Kidney (tissue), 13 donors: ENCODE measurements at regions not wholly inside any gene's neighbourhood (a gene's known extent, or its start where the extent isn't known, plus 50 kb on each side); places are given as distances from the start of the nearest gene placed in this dataset.
A peak's percentile ranks its signal among the peaks of the same experiment; 100 is the strongest.

ENCODE experiments used
- DNase-seq, 5 donors: peaks; one replicate each; pipeline ENCODE4 v3.0.0-alpha.2; 2013 to 2020
- FAIRE-seq: peaks from 2 replicates; lab custom pipeline; 2012; peaks lifted over from hg19 to GRCh38; lab: Jason Lieb, UNC
- H3K27ac ChIP-seq, 2 donors: one replicate each; pipeline ENCODE4 v1.7.0; 2013; ENCODE audit warnings: low read depth in 2 of 2, low read length in 2 of 2, inconsistent platforms in 1 of 2
- H3K27me3 ChIP-seq: one replicate; pipeline ENCODE4 v1.7.1; 2013; ENCODE audit warnings: low read length, inconsistent platforms; ENCODE audit not compliant: control insufficient read depth, insufficient read depth
- H3K36me3 ChIP-seq, 3 donors: one replicate each; pipeline versions ENCODE4 v1.7.0 to v1.7.1; 2013; ENCODE audit warnings: low read length in 3 of 3, control low read depth in 1 of 3, inconsistent platforms in 1 of 3; ENCODE audit not compliant: insufficient read depth in 3 of 3, control insufficient read depth in 2 of 3
- H3K4me1 ChIP-seq, 3 donors: one replicate each; pipeline versions ENCODE4 v1.7.0 to v1.7.1; 2013; ENCODE audit warnings: low read length in 3 of 3, inconsistent platforms in 1 of 3, low read depth in 1 of 3; ENCODE audit not compliant: control insufficient read depth in 2 of 3, insufficient read depth in 2 of 3
- H3K4me3 ChIP-seq, 3 donors: one replicate each; pipeline versions ENCODE4 v1.7.0 to v1.8.1; 2013; ENCODE audit warnings: low read length in 3 of 3, control low read depth in 1 of 3, inconsistent platforms in 1 of 3
- H3K9ac ChIP-seq, 3 donors: one replicate each; pipeline versions ENCODE4 v1.7.0 to v1.7.1; 2013; ENCODE audit warnings: low read length in 3 of 3, control low read depth in 1 of 3, inconsistent platforms in 1 of 3
- H3K9me3 ChIP-seq, 3 donors: one replicate each; pipeline versions ENCODE4 v1.7.0 to v1.7.1; 2013; ENCODE audit warnings: low read length in 3 of 3, control low read depth in 1 of 3, inconsistent platforms in 1 of 3; ENCODE audit not compliant: control insufficient read depth in 2 of 3, insufficient read depth in 1 of 3
- intact Hi-C: fragments of 100-400 bp; cut with DNase I; formaldehyde crosslinking; loops from one replicate; pipeline ENCODE4 v1.11.1; 2022
- TF ChIP-seq, protein P1 (sequence below): IDR thresholded peaks from 3 replicates; pipeline ENCODE4 v1.5.1; 2012; ENCODE audit warnings: mild to moderate bottlenecking, moderate library complexity, borderline replicate concordance; ENCODE audit not compliant: insufficient read depth; ENCODE audit errors: extremely low read depth
- donor health status: control.
- donor health status: control.
- donor health status: control.
- donor health status: control.
- donor health status: control.
- donor health status: DM: yes; HTN: yes; CAD: no.
- donor health status: Normal renal cell carcinoma (clear cell type).

DNA sequence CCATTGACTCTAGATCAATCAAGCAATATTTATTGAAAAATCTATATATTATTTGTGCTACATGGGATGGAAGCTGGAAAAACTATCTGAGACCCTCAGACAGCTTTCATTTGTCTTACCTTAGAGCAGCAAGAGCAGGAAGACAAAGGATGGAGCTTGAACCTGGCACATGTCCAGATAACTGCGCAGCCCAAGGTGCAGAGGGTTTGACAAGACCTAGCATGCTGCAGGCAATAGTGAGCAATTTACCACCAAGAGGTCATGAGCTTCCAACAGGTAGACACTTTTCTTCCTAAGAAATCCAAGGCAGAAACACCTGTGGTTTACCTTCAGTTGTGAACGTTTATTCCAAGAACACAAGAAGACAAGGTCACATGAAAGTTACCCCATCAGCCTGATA is 214.7 kb upstream of the NECTIN3 start:
- Histone ChIP-seq H3K9me3 (no peaks in the 10 kb centered on the region), H3K4me3 (no peak overlapping the region), H3K27ac (no peak overlapping the region), H3K27me3 (no peaks in the 10 kb centered on the region), H3K9ac (no peak overlapping the region), H3K36me3 (no peaks in the 10 kb centered on the region), H3K4me1 (no peaks in the 10 kb centered on the region)
- DNase-seq (no peak), FAIRE-seq (no peak)
- TF ChIP-seq, protein P1, sequence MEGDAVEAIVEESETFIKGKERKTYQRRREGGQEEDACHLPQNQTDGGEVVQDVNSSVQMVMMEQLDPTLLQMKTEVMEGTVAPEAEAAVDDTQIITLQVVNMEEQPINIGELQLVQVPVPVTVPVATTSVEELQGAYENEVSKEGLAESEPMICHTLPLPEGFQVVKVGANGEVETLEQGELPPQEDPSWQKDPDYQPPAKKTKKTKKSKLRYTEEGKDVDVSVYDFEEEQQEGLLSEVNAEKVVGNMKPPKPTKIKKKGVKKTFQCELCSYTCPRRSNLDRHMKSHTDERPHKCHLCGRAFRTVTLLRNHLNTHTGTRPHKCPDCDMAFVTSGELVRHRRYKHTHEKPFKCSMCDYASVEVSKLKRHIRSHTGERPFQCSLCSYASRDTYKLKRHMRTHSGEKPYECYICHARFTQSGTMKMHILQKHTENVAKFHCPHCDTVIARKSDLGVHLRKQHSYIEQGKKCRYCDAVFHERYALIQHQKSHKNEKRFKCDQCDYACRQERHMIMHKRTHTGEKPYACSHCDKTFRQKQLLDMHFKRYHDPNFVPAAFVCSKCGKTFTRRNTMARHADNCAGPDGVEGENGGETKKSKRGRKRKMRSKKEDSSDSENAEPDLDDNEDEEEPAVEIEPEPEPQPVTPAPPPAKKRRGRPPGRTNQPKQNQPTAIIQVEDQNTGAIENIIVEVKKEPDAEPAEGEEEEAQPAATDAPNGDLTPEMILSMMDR, result no peak
- intact Hi-C loops, result no loop called here

DNA sequence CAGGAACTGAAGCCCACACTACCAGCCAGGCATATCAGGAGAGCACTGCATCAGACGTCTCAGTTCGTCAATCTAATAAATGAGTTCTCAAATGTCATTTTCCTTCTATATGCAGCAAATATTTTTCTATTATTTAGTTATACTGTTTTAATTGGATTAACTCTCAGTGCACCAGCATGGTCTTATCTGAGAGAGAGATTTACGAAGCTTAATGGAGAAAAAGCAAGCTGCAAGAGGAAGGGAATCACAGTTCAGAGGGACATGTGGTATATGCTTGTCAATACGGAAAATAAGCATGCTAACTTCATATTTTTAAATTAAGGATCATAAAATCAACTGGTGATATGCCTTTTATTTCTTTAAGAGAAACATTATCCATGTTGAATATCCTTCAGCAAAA is 213.1 kb upstream of the NECTIN3 start:
- DNase-seq (peak in 1 of 5 donors; percentile 7), FAIRE-seq (no peak)
- intact Hi-C loops, result no loop called here
- H3K9me3 ChIP-seq, result no peaks in the 10 kb centered on the region
- no peak overlapping the region for H3K27ac ChIP-seq
- H3K36me3 ChIP-seq, result no peaks in the 10 kb centered on the region
- no peak overlapping the region for H3K9ac ChIP-seq
- H3K4me1 ChIP-seq, result no peaks in the 10 kb centered on the region
- TF ChIP-seq, protein P1, result no peak
- H3K27me3 ChIP-seq, result no peaks in the 10 kb centered on the region
- no peak overlapping the region for H3K4me3 ChIP-seq

DNA sequence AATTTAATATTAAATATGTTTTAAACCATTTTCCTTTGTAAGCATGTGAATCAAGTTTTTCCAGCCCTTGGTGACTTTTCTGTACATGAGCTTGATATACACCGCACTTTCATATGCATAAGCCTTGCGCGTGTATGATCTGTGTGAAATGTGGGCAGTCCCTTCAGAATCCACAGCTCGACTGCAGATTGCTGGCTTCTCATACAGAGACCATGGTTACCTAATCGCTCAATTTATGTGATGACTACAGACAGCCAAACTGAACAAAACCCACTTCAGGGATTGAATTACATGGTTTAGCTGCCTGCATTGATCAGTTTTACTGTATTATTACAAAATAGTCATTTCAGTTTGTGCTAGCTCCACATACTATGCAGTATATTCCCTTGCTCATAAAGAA is 212.3 kb upstream of the NECTIN3 start:
- Histone ChIP-seq H3K4me3 (no peak overlapping the region), H3K36me3 (no peaks in the 10 kb centered on the region), H3K27ac (no peak overlapping the region), H3K4me1 (no peaks in the 10 kb centered on the region), H3K9ac (no peak overlapping the region), H3K9me3 (no peaks in the 10 kb centered on the region), H3K27me3 (no peaks in the 10 kb centered on the region)
- FAIRE-seq (no peak), DNase-seq (no peak)
- intact Hi-C loops, result no loop called here
- TF ChIP-seq, protein P1, result no peak

DNA sequence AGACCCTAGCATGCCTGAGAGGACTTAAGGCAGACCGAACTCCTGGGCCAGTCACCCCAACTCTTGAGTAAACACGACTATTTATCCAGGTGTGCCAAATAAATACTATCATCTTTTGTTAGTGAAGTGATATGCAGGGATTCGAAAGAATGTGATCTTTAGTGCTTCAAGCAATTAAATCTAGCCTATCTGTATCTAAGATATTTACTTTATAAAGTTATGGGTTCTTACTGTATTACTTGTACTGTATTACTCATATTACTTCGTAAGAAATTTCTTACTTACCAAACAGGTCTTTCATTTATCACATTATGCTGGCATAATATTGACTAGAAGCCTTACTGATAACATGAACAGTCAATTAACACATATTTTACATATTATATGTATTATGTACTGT is 211.6 kb upstream of the NECTIN3 start:
- H3K9me3 ChIP-seq, result no peaks in the 10 kb centered on the region
- no peak for DNase-seq
- H3K27ac ChIP-seq, result no peak overlapping the region
- no peaks in the 10 kb centered on the region for H3K27me3 ChIP-seq
- FAIRE-seq, result no peak
- intact Hi-C loops, result no loop called here
- no peaks in the 10 kb centered on the region for H3K36me3 ChIP-seq
- H3K4me1 ChIP-seq, result no peaks in the 10 kb centered on the region
- no peak overlapping the region for H3K4me3 ChIP-seq
- H3K9ac ChIP-seq, result no peak overlapping the region
- TF ChIP-seq, protein P1, result no peak
